ENCODE measurements at regions not wholly inside any gene's neighbourhood (a gene's known extent, or its start where the extent isn't known, plus 50 kb on each side); places are given as distances from the start of the nearest gene placed in this dataset.

GRCh38 chr9:73219985-73220626 lies 68.4 kb downstream of the ANXA1 start:
- no peak for DNase-seq (ENCODE audit: low read depth in 2 of 2)

- no peak for DNase-seq (ENCODE audit: low read depth in 2 of 2)
Observed at GRCh38 chr9:73223594-73223993, 71.9 kb downstream of the ANXA1 start.

- DNase-seq (ENCODE audit: low read depth in 2 of 2) = no peak
Observed at GRCh38 chr9:73229543-73229942, 77.9 kb downstream of the ANXA1 start.

- DNase-seq (ENCODE audit: low read depth in 2 of 2) = no peak
Observed at GRCh38 chr9:73230251-73230650, 78.6 kb downstream of the ANXA1 start.

GRCh38 chr9:73231203-73231602 lies 79.5 kb downstream of the ANXA1 start:
- DNase-seq (ENCODE audit: low read depth in 2 of 2) = no peak

- DNase-seq (ENCODE audit: low read depth in 2 of 2) = no peak
Observed at GRCh38 chr9:73233359-73234007, 81.8 kb downstream of the ANXA1 start.

- no peak for DNase-seq (ENCODE audit: low read depth in 2 of 2)
Observed at GRCh38 chr9:73234008-73234360, 82.3 kb downstream of the ANXA1 start.

GRCh38 chr9:73237140-73237539 lies 85.5 kb downstream of the ANXA1 start:
- DNase-seq (ENCODE audit: low read depth in 2 of 2) = no peak

GRCh38 chr9:73239570-73240265 lies 88.1 kb downstream of the ANXA1 start:
- DNase-seq (ENCODE audit: low read depth in 2 of 2) = no peak

- DNase-seq (ENCODE audit: low read depth in 2 of 2) = no peak
Observed at GRCh38 chr9:73243078-73243477, 91.4 kb downstream of the ANXA1 start.

GRCh38 chr9:73259086-73259696 lies 107.5 kb downstream of the ANXA1 start:
- DNase-seq (ENCODE audit: low read depth in 2 of 2) = no peak

- DNase-seq (ENCODE audit: low read depth in 2 of 2) = no peak
Observed at GRCh38 chr9:73260506-73260905, 108.8 kb downstream of the ANXA1 start.

GRCh38 chr9:73264631-73265030 lies 113.0 kb downstream of the ANXA1 start:
- DNase-seq (ENCODE audit: low read depth in 2 of 2) = no peak

- no peak for DNase-seq (ENCODE audit: low read depth in 2 of 2)
Observed at GRCh38 chr9:73265876-73266275, 114.2 kb downstream of the ANXA1 start.

GRCh38 chr9:73269430-73270101 lies 117.9 kb downstream of the ANXA1 start:
- no peak for DNase-seq (ENCODE audit: low read depth in 2 of 2)

- no peak for DNase-seq (ENCODE audit: low read depth in 2 of 2)
Observed at GRCh38 chr9:73270967-73271721, 119.5 kb downstream of the ANXA1 start.

GRCh38 chr9:73280113-73280512 lies 128.4 kb downstream of the ANXA1 start:
- DNase-seq (ENCODE audit: low read depth in 2 of 2) = no peak

GRCh38 chr9:73284377-73284776 lies 132.7 kb downstream of the ANXA1 start:
- DNase-seq (ENCODE audit: low read depth in 2 of 2) = no peak

GRCh38 chr9:73294336-73294735 lies 142.7 kb downstream of the ANXA1 start:
- DNase-seq (ENCODE audit: low read depth in 2 of 2) = no peak

- no peak for DNase-seq (ENCODE audit: low read depth in 2 of 2)
Observed at GRCh38 chr9:73325983-73326382, 174.3 kb downstream of the ANXA1 start.

- no peak for DNase-seq (ENCODE audit: low read depth in 2 of 2)
Observed at GRCh38 chr9:73327149-73327548, 175.5 kb downstream of the ANXA1 start.

Measured in stimulated activated CD8-positive, alpha-beta memory T cell treated with anti-CD3 and anti-CD28 coated beads, Interleukin-15, amount 100 ng/mL, for 4 hours (primary cell).